NOMO-1 (cell line): ENCODE measurements at regions not wholly inside any gene's neighbourhood (a gene's known extent, or its start where the extent isn't known, plus 50 kb on each side); places are given as distances from the start of the nearest gene placed in this dataset.

Experiments
- DNase-seq, 2 experiments: peaks; one replicate each; lab custom pipeline; 2025; ENCODE audit not compliant: unreplicated experiment in 2 of 2; lab: John Stamatoyannopoulos, UW

DNA sequence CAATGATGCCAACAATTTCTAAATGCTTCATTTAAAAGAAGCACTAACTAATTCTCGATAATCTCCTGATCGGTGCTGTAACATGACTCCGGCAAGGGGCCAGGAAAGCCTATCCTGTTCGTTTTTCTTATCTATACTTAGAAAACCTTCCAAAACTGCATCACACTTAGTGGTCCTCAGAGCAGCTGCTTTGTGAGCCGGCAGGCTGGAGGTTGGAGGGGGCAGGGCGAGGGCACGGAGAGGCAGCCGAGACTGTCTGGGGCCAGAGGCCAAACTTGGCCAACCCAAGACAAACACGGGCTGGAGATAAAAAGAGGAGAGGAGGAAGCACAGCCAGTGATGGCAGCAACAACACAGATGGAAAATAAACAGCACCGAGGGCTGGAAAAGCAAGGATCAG lies 455.7 kb downstream of the BCOR start:
- no peak for DNase-seq

DNA sequence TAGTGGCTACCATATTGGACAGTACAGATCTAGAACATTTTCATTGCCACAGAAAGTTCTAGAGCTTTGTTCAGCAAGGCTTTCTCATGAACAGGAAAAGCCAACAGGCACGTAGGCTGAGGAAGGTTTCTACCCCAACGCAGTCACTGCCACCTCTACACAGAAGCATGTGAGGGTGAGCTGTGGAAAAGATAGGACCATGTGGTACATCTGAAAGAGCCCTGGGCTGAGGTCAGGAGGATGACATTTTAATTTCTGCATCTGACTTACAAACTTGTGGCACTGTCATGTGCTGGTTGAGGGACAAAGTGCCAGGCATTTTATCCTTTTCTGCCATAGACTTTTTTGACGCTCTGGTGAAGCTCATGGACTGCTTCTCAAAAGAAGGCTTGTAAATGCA lies 454.2 kb downstream of the BCOR start:
- no peak for DNase-seq

DNA sequence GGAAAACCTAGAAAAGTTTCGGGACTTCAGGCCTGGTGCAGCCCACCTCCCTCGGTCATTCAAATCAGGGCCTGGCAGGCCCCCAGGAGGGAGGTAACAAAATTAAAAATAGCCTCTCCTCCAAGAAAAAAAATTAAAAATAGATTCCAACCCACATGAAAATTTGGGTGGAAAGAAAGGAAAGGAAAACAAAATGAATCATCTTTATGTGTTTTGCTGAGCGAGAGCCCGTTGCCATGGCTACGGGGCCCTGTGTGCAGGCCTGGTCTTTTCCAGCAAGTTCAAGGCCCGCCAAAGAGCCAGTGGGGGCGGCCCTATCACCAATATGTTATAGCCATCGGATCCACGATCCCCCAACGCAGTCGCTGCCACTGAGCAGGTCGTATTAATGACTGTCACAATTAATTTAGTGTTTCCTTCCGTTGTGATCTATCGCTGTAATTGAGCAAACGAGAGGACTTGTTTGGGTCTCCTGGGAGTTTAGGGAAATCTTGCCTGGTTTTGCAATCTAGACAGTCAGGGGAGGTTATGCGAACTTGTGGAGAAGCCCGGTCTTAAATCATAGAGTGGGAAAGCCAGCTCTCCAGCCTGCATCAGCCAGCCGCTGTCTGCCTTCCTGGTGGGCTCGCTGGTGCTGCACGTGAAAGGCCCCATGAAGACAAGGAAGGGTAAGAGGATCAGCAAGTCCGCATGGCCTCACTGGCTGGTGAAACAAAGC lies 452.4 kb downstream of the BCOR start:
- peak in 1 of 2 experiments; percentile 25 for DNase-seq

DNA sequence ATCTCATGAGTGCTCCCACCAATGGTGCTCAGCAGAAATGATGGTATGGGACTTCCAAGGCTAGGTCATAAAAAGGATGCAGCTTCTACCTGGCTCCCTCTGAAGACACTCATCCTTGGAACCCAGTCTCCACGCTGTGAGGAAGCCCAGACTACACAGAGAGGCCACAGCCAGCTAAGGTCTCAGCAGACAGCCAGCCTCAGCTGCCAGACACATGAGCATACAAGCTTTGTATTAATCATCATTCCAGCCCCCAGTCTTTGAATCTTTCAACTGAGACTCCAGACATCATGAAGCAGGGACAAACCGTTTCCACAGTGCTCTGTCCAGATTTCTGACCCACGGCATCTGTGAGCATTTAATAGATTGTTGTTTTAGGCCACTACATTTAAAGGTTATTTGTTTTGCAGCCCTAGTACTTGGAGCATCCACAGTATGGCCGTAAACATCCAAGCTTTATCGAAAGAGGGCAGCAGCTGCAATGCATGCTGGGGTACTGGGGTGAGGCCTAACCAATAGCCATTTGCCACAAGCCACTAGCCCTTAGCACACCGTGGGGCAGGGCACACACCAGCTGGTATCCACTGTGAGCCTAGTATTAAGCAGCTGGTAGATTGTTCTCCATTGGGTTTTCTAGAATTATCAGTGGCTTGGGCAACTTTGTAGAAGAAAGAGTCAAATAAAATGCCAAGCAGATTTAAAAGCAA lies 449.1 kb downstream of the BCOR start:
- no peak for DNase-seq

DNA sequence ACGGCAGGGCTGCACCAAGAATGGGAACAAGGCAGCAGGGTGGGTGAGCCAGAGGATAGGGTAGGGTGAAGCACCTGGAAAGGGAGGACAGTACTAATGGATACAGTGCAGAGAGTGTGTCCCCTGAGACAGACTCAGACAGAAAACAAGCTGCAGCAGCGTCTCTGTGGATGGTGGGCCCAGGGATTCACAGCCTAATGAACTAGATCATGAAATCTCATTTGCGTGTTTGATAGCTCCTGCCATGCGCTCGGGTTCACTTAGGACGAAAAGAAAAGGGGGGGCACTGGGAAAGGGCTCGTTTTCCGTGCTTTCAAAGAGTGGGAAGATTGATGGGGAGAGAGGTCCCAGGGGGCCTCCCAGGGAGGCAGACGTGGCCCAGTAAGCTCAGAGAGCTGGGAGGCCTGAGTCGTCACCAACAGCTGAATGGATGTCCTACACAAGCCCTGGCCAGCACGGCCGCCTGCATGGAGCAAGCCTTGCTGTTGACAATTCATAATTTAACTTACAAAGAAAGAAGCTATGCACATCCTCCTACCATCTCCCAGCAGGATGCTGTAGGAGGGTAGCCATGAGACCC lies 446.9 kb downstream of the BCOR start:
- no peak for DNase-seq

DNA sequence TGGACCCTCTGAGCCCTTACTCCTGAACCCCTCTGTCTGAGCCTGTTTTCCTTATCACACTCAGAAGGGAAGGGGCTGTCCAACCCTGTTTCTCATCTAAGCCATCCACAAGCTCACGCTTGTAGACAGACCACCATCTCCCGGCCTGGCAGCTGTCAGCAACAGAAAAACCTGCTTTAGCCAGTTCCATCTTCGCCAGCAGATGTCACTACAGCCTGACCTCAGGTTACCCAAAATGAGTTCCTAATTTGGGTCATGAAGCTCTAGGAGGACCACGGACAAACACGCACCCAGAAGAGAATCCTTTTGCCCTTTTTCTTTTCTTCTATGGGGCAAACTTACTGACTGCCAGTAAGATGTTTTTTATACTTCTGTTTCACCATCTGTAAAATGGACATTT lies 445.4 kb downstream of the BCOR start:
- peak; percentile 17 to 34 for DNase-seq

DNA sequence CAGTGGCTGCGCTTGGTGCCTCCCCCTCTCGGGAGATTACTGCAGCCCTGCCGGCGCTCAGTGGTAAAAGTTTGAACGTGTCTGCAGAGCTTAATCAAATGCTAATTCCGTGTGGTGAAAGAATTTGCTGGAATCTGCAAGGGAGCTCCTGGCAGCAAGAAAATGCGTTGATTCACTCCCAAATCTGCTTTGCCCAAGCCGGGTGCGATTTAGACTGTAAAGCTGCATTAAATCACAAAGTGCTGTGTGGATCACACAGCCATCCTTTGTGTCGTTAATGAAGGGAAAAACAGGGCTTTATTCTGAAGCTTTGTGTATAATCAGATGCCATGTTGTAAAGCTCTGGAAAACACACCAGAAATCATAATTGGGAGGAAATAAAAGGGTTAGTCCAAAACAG lies 444.1 kb downstream of the BCOR start:
- no peak for DNase-seq

DNA sequence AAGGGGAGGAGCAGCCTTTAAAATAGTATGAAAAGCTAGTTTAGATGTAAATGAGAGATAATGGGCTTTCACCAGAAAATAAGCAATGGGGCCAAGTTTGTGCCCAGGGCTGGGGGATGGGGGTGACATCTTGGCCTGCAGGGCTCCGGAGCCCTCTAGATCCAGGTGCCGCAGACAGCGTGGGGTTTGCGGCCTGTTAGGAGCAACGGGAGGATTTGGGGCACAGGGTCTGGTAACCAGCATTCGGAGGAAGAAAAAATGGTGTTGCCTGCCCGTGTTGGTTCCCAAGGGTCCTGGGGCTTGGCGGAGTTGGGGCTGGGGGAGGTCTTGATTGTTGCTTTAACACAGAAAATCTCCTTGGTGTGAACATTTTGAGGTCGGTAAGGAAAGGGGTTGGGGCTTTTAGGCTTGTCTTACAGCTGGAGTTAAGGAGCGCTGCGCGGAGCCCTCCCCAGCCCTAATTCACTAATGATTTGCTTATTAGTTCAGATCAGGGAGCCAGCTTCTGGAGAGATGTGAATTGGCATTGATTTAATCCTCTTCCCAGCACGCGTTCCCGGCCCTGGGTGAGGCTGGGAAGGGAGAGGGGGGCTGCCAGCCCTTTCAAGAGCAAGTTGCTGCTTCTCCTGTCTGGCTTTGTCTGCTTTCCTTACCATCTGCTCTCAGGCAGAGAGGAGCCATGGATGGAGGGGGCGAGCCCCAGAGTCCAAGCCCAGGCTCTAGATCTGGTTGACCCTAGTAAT lies 443.4 kb downstream of the BCOR start:
- no peak for DNase-seq

DNA sequence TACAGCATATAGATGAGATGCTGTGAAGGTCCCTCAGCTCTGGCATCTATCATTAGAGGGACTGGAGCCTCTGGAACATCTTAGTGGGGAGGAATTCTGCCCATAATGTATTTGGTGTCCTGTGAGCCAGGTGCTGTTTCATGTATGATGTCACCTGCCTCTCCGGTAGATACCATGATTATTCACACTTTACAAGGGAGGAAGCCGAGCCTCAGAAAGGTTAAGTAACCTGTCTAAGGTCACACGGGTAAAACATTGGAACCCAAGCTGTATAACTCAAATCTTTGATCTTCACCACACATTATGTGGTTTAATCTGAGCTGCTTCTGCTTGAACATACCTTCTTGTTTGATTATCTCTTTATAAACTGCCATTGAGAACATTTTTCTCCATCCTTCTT lies 442.8 kb downstream of the BCOR start:
- DNase-seq = no peak

DNA sequence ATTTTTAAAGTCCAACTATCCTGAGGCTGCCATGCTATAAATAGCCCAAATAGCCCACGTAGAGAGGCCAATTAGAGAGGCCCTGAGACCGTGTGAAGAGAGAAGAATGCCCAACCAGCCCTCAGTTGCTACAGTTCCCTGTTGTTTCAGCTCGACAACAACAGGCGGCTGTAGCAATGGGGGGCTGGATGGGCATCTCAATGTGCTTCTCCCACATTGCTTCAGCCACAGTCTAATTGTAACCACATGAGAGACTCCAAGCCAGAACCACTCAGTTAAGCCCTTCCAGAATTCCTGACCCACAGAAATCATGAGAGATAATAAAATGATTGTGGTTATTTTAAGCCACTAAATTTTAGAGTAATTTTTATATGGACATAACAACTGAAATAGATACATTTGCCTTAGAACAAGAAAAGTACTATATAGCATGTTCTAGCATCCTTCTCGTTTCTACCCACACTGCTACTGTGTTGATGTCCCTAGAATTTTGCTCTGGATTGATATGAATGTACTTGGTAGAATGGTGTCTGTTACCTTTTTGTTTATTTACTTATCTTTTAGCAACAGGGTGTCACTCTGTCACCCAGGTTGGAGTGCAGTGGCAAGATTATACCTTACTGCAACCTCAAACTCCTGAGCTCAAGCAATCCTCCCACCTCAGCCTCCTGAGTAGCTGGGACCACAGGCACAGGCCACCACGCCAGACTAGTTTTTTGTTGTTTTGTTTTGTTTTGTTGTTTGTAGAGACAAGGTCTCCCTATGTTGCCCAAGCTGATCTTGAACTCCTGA lies 436.4 kb downstream of the BCOR start:
- DNase-seq = no peak

DNA sequence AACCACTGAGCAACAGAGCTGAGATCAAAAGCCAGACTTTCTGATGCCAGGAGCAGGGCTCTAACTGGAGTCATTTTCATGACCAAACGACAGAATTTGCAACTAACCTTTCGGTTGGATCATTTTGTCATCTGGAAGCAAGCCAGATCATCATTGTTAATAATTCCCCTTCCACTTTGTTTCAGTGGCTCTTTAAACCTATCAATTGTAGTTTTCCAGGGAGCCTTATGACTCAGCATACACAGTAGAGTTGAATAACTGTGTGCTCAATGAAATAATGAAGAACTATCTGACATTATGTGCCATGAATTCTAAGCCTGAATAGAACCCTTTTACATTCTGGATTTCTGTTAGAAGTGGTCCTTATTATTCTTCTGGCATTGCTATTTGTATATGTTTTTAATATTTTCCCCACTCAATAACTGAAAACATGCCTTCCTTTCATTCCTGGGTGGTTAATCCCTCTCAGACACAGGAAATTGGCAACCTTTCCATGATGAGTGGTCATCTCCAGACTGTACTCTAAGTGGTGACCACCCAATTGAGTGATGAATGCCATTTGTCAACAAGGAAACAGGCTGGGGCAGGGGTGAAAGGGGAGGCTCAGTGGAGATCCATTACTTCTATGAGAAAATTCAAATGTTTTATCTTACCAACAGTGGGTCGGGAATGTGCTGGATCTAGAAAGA lies 431.8 kb downstream of the BCOR start:
- DNase-seq = no peak

DNA sequence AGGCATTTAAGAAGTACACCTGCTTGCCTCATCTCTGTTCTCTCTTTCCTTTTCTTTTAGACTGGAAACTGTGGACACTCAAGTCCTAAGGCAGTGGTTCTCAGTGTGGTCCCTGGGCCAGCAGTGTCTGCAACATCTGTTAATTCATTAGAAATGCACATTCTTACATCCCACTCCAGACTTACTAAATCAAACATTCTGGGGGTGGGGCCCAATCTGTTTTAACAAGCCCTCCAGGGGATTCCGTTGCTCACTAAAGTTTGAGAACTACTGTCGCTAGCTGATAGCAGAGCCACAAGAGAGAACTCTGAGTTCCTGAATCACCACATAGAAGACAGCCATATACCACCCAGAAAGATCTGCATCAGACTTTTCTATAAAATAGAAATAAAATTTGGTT lies 430.6 kb downstream of the BCOR start:
- DNase-seq = no peak

DNA sequence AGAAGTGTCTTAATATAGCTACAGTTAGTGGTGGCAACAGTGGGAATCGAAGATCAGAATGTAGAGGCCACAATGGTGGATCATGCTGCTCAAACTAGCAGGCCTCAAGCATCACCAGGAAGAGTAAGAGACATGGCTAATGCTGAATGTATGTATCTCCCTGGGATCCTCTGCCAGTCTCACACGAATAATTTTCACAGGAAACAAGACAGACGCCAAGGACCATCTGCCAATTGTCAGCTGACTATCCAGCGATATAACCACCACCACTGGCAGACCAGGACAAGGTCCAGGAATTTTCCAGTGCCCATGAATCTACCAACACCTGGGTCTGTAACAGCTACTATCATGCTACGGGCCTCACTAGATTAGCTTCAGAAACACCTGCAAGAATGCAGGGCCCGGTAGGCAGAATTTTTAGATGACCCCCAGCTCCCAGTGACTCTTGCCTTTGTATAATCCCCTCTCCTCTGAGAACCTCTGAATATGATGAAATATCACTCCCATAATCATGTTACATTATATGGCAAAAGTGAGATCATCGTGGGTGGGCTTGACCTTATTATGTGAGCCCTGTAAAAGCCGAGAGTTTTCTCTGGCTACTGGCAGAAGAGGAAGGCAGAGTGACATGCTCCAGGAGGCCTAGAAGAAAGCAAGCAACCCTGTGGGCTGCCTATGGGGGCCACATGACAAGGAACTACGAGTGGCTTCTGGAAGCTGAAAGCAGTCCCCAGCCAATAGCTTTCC lies 429.8 kb downstream of the BCOR start:
- DNase-seq = no peak

DNA sequence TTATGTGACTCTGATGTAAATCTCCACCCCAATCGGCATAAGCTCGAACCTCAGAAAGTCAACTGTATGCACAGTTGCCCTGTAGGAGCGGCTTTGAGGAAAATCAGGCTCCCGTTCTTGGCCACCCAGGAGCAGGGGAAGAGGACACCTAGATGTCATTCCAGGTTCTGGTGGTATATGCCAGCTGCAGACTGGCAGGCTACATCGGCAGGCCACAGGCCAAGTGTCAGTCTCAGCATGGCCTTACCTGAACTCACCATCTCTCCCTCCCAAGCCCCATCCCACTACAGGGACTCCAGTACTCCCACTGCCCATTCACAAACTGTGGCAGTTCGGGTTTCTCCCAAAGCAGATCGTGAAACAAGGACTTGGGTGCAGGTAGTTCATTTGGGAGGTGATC lies 428.1 kb downstream of the BCOR start:
- DNase-seq = no peak

DNA sequence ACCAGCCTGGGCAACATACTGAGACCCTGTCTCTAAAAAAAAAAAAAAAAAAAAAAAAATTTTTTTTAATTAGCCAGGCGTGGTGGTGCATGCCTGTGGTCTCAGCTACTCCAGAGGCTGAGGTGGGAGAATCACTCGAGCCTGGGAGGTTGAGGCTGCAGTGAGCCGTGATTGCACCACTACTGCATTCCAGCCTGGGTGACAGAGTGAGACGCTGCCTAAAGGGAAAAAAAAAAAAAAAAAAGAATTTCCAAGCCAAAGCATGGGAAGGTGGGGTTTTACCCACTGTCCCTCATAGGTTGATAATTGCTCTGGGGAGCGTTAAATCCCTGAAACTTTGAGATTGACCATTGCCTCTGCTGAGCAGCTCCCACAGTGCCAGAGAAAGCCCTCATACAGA lies 427.5 kb downstream of the BCOR start:
- DNase-seq = no peak

DNA sequence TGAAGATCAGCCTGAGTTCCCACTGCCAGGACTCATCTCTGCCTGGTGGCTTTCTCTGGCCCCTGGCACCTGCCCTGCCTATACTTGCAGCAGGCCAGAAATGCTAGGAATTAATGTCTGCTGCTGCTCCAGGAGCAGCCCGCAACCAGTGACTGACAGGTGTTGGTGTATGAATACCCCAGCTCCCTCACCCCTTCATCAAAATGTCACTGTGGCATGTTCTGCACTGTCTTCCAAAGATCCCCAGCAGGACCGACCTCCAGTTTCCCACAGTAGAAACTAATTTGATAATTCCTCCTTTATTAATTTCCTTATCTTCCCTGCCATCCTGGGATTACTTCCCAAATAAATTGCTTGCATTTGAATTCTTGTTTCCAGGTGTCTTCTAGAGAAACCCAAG lies 425.4 kb downstream of the BCOR start:
- no peak for DNase-seq

DNA sequence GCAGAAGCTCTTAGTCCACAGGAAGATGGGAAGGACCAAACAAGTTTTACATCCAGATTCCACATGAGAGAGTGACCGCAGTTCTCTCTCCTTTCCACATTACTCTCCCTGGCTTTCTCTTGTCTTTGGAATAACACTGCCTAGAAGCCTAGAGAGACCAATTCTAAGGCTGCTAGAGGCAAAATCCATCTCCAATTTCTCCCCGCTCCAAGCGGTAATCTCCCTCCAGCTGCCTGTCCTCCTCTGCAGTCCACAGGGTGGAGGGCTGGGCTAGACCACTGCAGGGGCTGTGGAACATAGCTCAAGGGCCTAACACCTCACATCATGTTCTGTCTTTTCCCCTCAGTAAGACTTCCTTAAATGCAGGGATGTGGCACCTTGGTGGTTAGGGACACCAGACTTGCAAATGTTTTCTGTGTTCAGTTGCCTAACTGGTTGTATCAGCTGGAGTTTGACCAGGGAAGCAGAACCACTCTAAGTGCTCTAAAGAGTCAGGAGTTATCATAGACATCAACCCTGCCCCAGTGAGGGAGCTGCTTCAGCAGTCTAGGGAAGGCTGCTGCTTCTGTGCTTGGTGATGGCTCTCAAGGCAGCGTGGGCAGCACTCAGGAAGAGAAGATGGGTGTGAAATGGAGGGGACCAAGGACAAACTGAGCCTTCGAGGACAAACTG lies 423.1 kb downstream of the BCOR start:
- no peak for DNase-seq

DNA sequence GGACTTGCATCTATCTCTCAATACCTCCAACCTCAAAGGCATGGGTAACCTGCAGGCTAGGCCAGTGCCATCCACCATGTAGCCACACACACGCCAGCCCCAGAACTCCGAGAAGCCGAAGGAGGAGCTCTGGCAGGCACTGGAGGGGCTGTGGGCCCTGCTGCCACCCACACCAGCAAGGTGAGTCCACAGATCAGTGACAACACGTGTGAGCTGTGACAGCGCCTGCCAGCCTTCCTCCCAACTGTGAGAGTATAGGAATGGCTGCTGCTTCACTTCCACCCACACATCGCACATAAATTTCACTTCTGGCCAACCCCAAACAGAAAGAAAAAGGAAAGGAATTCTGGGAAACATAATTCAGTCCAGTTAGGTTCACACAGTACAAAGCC lies 422.6 kb downstream of the BCOR start:
- DNase-seq = no peak

DNA sequence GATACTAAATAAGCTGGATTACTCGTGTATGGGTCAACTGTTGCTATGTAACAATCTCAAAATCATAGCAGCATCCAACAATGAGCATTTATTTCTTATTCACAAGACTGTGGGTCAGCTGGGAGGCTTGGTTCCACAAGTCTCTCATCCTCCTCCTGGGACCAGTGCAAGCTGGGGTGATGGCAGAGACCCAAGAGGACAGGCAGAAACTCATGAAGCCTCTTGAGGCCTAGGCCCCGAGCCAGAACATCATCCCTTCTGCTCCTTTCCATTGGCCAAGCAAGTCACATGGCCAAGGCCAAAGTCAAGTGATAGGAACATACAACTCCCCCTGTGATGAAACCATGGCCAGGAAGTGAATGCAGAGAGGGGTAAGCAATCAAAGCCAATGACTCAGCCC lies 422.1 kb downstream of the BCOR start:
- DNase-seq = no peak
